Activated naive CD4-positive, alpha-beta T cell treated with anti-CD3 and anti-CD28 coated beads, Interleukin-2, amount 50 U/mL, for 72 hours (primary cell): ENCODE measurements at regions not wholly inside any gene's neighbourhood (a gene's known extent, or its start where the extent isn't known, plus 50 kb on each side); places are given as distances from the start of the nearest gene placed in this dataset.

Source experiments
- ATAC-seq, 2 donors: fragments of 150-1000 bp; cut with Tn5 transposase; 2 replicates each; pipeline ENCODE4 v1.10.0; 2021; ENCODE audit warnings: mild to moderate bottlenecking in 2 of 2, moderate library complexity in 2 of 2
- DNase-seq, 2 donors: peaks; one replicate each; pipeline ENCODE4 v3.0.0; 2021 to 2022; ENCODE audit warnings: low spot score in 2 of 2
- H3K27ac Mint-ChIP-seq, 2 donors: one replicate each; pipeline ENCODE4 v1.8.0; 2022; ENCODE audit warnings: mild to moderate bottlenecking in 2 of 2, mixed read lengths in 2 of 2
- H3K36me3 Mint-ChIP-seq, 2 donors: one replicate each; pipeline ENCODE4 v1.8.0; 2022; ENCODE audit warnings: mixed read lengths in 2 of 2
- H3K9me3 Mint-ChIP-seq, 2 donors: one replicate each; pipeline ENCODE4 v1.8.0; 2022; ENCODE audit warnings: mixed read lengths in 2 of 2

DNA sequence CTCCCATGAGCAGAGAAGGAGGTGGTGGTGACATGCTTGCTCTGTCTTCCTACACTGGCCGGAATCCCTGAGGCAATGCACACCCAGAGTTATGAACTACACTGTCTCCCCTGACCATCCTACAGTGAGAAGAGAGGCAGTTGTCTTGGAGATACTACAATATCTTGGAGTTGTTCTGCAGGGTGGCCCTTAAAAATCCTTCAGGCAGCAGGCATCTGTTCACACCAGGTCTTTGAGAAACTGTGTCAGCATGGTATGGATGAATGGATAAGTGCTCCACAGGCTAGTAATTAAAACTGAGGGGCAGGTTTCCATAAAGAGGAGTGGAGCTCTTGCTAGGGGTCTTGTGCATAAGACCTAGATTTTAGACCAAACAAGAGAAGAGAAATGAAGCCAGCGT lies 223.7 kb upstream of the COPS8 start:
- peaks cover 7 to 9% of the 10 kb centered on the region in 2 donors for H3K9me3 Mint-ChIP-seq
- no peak for ATAC-seq
- no peak overlapping the region for H3K27ac Mint-ChIP-seq
- DNase-seq, result no peak
- H3K36me3 Mint-ChIP-seq, result peaks cover 0 to 8% of the 10 kb centered on the region in 2 donors

DNA sequence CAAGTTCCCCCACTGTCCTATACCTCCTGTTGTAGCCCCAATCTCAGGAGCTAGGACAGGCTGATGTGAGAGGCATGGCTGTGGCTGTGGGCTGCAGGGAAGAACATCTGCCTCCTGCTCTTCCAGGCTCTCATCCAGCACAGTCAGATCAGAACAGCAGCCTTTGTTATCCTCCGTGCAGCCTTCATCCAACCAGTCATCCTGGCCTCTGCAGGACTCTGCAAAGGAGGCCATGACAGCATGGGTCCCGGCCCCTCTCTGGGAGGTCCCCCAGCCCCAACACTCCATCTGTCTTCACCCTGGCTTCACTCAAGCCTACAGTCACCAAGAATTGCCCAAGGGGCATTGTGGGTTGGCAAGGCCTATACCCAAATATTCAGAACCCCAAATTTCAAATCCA lies 223.2 kb upstream of the COPS8 start:
- DNase-seq (peak in 1 of 2 donors; percentile 4), ATAC-seq (no peak)
- H3K36me3 Mint-ChIP-seq, result peaks cover 0 to 8% of the 10 kb centered on the region in 2 donors
- peak overlapping the region in 1 of 2 donors; percentile 72 for H3K27ac Mint-ChIP-seq
- peaks cover 7 to 9% of the 10 kb centered on the region in 2 donors for H3K9me3 Mint-ChIP-seq

DNA sequence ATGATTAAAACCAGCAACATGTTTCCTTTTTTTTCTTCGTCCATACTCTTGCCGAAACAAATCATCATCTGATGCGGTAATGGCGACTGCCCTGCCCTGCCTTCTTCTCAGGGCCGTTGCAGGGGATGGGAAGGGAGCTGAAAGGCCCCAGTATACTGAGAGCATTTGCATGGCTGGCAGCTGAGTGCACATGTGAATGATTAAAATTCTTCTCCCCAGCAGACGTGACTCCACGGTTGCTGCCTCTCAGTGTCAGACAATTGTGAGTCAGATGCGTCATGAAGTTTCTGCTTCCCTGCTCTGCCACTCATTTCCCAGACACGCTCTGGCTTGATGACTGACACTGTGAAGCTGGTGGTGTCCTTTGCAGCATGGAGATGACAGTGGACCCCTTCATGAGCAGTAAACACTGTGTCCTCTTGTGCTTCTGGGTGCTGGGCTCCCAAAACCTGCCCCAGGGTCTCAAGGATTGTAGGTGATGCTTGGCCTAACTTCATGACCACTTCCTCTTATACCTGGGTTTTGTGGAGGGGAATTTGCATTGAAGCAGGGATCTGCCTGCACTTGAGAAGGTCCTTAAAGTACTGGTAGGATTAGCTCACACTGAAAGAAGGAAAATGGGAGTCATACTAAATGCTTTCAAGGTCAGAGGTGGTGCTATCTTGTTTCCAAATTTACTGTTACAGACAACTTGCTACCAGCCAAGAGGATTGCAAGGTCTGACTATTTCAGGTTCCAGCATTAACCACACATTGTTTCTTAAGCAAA lies 222.5 kb upstream of the COPS8 start:
- peak in 1 of 2 donors; percentile 33 for DNase-seq
- Mint-ChIP-seq H3K27ac (no peak overlapping the region), H3K9me3 (peaks cover 7 to 9% of the 10 kb centered on the region in 2 donors), H3K36me3 (peaks cover 0 to 8% of the 10 kb centered on the region in 2 donors)
- ATAC-seq, result no peak

DNA sequence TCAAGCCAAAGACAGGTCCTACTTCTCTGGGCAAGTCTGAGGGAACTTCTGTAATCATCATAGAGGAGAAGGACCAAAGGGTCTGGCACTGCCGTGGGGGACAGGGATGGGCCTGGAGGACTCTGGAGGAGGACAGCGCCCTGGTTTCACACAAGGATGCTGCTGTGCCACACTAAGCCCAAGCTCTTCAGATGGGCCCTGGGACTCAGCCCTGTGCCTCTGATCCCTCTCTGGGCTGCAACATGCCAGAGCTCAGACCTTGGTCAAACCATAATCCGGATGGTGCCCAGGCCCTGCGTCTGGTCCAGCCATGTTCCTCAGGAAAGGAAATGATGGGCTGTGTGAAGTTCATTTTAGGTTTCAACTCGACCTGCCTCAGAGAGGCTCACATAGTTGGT lies 222.0 kb upstream of the COPS8 start:
- Mint-ChIP-seq H3K9me3 (peaks cover 7 to 9% of the 10 kb centered on the region in 2 donors), H3K27ac (no peak overlapping the region), H3K36me3 (peaks cover 0 to 8% of the 10 kb centered on the region in 2 donors)
- ATAC-seq (no peak), DNase-seq (peak in 1 of 2 donors; percentile 11)

DNA sequence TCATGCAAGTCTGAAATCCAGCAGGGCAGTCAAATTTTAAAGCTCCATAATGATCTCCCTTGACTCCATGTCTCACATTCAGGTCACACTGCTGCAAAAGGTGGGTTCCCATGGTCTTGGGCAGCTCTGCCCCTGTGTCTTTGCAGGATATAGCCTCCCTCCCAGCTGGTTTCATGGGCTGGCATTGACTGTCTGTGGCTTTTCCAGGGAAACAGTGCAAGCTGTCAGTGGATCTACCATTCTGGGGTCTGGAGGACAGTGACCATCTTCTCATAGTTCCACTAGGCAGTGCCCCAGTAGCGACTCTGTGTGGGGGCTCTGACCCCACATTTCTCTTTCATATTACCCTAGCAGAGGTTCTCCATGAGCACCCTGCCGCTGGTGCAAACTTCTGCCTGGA lies 220.6 kb upstream of the COPS8 start:
- Mint-ChIP-seq H3K36me3 (peaks cover 0 to 8% of the 10 kb centered on the region in 2 donors), H3K9me3 (peaks cover 7 to 9% of the 10 kb centered on the region in 2 donors)
- DNase-seq, result peak in 1 of 2 donors; percentile 26

DNA sequence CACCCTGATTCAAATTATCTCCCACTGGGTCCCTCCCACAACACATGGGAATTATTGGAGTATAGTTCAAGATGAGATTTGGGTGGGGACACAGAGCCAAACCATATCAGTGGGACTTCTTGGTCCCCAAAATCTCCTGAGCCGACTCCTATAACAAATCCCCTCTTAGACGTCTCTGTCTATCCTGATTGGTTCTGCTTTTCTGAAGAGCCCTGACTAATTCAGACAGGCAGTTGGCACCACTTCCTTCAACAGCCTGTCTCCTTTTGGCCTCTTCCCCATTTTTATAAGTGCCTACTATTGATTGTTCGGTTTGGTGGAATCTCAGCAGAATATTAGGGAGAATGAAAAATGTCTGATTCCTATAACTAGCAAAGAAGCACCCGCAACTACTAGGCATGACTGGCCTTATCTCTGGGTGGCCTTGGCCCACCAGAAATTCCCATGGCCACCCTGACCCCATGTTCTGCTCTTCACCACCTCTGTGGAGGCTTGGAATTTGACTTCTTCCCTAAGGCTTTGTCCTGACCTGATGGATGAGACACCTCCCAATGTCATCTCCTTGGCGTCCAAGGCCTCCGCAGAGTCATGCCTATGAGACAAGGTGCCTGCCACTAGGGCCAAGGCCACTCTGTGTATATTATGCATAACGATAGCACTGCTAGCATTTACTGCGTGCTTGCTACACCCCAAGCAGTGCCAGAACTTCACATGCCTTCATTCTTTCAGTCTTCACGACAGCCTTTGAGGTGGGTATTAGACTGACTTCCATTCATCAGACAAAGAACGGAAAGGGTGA lies 218.9 kb upstream of the COPS8 start:
- Mint-ChIP-seq H3K9me3 (peaks cover 7 to 9% of the 10 kb centered on the region in 2 donors), H3K36me3 (peaks cover 0 to 8% of the 10 kb centered on the region in 2 donors), H3K27ac (no peak overlapping the region)
- DNase-seq, result peak in 1 of 2 donors; percentile 16
- ATAC-seq, result no peak

More for the DNA sequence above, 220.6 kb upstream of the COPS8 start:
- no peak for ATAC-seq
- no peak overlapping the region for H3K27ac Mint-ChIP-seq

DNA sequence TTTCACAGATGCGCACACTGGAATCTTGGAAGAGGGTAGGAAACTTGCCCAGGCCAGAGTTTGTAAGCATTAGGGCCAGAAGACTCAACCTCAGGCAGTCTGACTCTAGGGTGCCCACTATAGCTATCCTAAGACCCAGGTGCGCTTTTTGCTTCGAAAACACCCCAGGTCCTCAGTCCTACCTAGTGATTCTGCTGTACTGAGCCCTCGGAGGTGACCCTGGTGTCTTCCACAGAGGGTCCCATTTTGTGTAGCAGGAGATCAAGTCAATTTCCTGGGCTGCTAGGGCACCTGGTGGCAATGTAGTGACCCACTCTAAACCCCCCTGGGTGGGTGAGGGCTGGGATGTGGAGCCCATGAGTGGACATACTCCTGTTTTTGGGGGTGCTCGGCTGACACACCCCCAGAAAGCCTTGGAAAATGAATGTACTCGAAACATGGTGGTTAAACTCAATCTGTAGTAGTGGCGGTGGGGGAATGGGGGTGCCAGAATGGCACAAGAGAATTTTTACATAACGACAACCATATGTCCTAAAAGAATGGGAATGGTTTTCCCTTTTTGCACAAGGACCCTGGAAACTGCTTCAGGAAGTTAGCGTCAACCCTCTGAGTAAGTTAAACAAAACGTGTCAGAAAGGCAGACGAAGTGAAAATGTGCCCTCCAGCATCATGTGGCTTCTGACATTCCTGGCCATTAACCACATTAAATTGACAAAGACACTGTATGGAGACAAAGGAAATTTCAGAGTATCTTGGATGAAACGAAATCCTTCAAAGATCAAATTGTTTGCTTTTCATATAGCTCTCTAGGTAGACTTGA lies 218.0 kb upstream of the COPS8 start:
- H3K36me3 Mint-ChIP-seq, result peaks cover 0 to 8% of the 10 kb centered on the region in 2 donors
- H3K27ac Mint-ChIP-seq, result no peak overlapping the region
- no peak for ATAC-seq
- peaks cover 7 to 9% of the 10 kb centered on the region in 2 donors for H3K9me3 Mint-ChIP-seq
- no peak for DNase-seq

DNA sequence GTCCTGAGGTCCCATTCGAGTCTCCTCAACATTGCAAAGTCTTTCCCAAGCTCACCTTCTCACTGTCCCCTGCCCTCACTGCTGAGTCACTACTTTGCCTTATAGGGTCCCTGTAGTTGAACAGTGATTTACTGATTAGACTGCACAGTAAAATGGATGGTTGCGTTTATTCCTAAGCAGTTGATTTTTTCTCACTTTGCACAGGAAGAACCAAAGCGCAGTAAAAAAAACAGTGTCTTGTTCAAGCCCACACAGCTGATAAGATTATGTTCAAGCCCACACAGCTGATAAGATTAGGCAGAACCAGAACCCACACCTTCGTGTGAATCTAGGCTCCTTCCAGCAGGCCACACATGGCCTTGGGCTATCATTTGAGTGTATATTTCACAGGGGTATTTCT lies 215.3 kb upstream of the COPS8 start:
- Mint-ChIP-seq H3K27ac (no peak overlapping the region), H3K9me3 (peaks cover 0 to 4% of the 10 kb centered on the region in 2 donors), H3K36me3 (no peaks in the 10 kb centered on the region)
- ATAC-seq, result no peak
- no peak for DNase-seq

DNA sequence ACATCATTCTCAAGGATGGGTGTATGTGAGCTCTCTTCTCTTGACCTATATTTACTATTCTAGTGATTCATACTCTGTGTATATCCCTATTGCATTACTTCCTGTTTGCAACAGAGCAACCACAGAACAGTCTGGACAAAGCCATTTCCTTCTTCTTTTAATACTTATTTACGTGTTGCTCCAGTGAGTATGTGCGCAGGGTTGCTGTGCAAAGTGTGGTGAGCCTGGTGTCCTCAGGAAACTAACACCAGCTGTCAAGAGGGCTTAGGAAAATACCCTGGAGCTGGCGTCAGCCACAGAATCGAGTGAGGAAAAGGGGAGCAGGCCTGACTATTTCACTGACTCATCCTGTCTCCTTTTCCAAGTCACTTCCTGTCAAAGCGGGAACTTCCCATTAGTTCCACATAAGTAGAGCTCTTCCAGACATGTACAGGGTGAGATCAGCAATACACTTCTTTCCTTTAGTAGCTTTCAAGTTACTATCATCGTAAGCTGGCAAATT lies 214.1 kb upstream of the COPS8 start:
- Mint-ChIP-seq H3K36me3 (no peaks in the 10 kb centered on the region), H3K9me3 (no peaks in the 10 kb centered on the region), H3K27ac (no peak overlapping the region)
- ATAC-seq (no peak), DNase-seq (no peak)

DNA sequence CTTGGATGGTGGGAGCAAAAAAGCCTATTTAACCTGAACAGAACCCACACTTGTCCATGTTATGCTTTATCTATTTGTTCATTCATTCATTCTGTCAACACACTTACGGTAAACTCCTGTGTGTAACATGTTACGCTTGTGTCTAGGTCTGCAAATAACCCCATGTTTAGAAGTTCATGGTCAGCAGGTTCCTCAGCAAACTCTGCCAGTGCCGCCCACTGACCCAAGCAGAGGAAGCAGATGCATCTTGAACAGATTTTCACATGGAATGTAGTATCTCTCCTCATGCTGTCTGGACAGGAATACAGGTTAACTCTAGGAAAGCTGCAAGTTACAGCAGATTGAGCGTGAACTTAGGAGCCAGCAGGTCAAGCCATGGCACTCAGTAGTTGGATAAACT lies 213.7 kb upstream of the COPS8 start:
- Mint-ChIP-seq H3K9me3 (no peaks in the 10 kb centered on the region), H3K27ac (no peak overlapping the region)
- no peak for DNase-seq

DNA sequence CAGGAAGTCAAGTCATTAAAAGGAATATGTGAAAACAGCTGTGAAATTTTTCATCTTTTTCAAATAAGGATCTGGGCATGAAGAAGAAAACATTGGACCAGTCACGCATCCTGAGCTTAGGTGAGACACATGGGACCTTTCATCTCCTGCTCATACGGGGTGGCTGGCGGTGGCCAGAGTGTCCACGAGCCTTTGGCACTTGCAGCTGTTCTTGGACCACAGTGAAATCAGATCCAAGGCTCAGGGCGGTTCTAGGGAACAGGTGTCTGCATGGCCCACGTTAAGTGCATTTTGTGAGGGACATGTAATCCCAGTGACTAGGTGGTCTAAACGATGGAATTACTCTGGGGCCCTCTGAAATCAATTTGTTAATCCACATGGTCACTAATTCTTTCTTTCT lies 212.7 kb upstream of the COPS8 start:
- Mint-ChIP-seq H3K27ac (no peak overlapping the region), H3K9me3 (no peaks in the 10 kb centered on the region), H3K36me3 (no peaks in the 10 kb centered on the region)
- ATAC-seq, result no peak
- no peak for DNase-seq

More for the DNA sequence above, 213.7 kb upstream of the COPS8 start:
- H3K36me3 Mint-ChIP-seq, result no peaks in the 10 kb centered on the region
- ATAC-seq, result no peak

DNA sequence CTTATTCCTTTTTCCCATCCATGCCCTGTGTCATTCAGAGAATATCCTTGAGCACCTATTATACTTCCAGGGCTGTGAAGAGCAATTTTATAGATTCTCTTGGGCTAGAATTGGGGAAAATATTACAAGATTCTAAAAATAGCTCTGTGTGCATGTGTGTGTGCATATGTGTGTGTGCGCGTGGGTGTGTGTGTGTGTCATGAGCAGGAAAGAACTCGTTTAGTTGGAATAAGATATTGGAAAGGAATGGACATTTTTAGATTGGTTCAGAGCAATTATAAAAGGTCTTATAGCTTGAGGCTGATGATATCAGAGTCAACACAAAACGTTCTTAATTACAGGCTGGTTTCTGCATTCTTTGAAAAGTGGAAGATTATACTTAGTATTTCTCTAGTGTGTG lies 212.1 kb upstream of the COPS8 start:
- ATAC-seq (no peak), DNase-seq (no peak)
- H3K27ac Mint-ChIP-seq, result no peak overlapping the region
- H3K36me3 Mint-ChIP-seq, result no peaks in the 10 kb centered on the region
- no peaks in the 10 kb centered on the region for H3K9me3 Mint-ChIP-seq

DNA sequence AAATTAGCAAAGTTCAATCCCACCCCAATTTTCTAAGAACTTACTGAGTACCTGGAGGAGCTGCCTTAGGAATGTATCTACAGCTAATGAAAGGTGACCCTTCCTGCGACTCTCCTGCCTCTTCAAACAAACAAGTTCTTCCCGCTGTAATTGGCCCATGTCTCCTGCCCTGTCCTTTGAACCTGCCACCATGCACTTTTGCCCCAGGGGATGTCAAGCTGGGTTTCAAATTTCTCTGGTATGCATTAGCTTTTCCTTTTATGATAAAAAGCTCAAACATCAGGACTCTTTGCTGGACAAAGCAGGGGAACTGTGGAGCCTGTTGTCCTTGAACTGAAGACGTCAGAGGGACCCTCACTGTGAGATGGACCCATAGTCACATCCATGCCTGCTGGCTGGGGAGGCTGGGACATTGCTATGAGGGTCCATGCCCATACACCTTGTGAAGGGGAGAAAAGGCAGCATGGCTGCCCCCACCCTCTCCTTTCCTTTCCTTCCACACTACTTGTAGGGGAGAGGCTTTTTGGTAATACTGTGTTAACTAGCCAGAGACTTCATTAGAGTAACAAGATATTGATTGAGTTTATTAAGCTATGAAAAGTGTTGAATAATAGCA lies 210.7 kb upstream of the COPS8 start:
- Mint-ChIP-seq H3K27ac (no peak overlapping the region), H3K36me3 (no peaks in the 10 kb centered on the region), H3K9me3 (no peaks in the 10 kb centered on the region)
- DNase-seq (no peak), ATAC-seq (no peak)

DNA sequence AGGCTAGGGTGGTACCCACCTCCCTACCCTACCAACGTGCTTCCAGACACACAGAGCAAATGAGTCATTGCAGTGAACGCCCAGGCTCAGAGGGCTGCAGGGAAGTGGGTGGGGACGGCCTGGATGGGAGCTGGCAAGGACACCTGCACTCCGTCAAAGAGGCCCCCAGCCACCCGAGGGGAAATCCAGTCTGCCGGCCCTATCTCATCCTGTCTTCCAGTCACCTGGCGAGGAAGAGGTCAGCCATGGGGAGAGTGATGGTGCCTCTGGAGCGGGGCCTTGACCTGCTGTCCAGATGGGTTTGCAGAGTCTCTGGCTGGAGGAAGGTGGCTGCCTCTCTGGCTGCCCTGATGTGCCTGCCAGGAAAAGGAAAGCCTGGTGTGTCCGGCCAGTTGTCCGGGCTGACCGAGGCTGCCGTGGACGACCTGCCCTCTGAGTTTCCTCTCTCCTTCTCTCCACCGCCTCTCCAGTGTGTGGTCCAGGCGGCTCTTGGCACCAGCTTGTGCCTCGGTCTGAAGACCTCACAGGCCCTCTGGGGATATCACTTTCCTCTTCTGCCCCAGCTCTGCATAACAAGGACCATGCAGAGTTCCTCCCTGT lies 209.7 kb upstream of the COPS8 start:
- Mint-ChIP-seq H3K9me3 (no peaks in the 10 kb centered on the region), H3K27ac (no peak overlapping the region), H3K36me3 (no peaks in the 10 kb centered on the region)
- no peak for ATAC-seq
- no peak for DNase-seq

DNA sequence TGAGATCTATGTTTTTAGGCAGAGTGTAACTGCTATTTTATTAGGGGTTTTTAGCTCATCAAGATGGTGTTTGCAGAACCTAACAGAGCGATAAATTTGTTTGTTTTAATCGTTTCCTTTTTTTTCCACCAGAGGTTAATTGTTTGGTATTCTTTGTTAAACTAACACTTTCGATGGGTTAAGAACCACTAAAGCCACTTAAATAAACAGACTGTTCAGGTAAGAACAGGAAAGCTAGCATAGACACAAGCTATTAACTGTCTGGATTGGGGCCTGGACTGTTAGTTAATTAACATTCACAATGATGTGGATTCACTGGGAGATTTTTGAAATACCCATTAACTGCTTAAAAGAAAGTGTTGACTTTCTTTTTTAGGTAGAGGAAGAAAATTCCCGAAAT lies 209.0 kb upstream of the COPS8 start:
- DNase-seq, result no peak
- H3K9me3 Mint-ChIP-seq, result no peaks in the 10 kb centered on the region
- H3K27ac Mint-ChIP-seq, result no peak overlapping the region
- no peak for ATAC-seq
- no peaks in the 10 kb centered on the region for H3K36me3 Mint-ChIP-seq

DNA sequence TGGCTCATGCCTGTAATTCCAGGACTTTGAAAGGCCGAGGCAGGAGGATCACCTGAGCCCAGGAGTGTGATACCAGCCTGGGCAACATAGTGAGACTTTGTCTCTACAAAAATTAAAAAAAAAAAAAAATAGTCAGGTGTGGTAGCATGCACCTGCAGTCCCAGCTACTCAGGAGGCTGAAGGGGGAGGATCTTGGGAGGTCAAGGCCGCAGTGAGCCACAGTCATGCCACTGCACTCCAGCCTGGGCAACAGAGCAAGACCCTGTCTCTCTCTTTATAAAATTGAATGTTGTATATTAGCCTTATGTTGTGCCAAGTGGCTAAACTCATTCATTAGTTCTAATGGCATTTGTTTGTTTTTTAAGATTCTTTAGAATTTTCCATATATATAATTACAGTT lies 207.7 kb upstream of the COPS8 start:
- no peak for ATAC-seq
- no peaks in the 10 kb centered on the region for H3K36me3 Mint-ChIP-seq
- H3K9me3 Mint-ChIP-seq, result no peaks in the 10 kb centered on the region
- H3K27ac Mint-ChIP-seq, result no peak overlapping the region
- no peak for DNase-seq
